ENCODE measurements at regions not wholly inside any gene's neighbourhood (a gene's known extent, or its start where the extent isn't known, plus 50 kb on each side); places are given as distances from the start of the nearest gene placed in this dataset.

DNA sequence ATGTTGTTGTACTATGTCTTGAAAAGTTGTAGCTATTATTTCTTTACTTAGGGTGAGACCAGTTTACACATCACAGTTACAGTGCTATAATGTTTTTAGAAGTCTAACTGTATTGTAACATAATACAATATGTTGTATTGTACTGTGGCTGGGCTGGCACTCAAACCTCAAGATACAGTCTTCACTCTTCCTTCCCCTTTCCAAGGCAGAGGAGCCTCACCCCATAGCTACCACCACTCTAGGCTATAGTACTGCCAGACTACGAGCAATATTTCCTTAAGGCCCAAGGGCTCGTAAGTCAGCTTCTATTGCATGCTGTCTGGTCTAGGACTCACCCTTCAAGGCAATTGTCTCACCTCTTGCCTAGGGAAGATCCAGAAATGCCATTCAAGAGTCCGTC, 597.7 kb downstream of the OTOL1 start:
- TF ChIP-seq, protein P1, sequence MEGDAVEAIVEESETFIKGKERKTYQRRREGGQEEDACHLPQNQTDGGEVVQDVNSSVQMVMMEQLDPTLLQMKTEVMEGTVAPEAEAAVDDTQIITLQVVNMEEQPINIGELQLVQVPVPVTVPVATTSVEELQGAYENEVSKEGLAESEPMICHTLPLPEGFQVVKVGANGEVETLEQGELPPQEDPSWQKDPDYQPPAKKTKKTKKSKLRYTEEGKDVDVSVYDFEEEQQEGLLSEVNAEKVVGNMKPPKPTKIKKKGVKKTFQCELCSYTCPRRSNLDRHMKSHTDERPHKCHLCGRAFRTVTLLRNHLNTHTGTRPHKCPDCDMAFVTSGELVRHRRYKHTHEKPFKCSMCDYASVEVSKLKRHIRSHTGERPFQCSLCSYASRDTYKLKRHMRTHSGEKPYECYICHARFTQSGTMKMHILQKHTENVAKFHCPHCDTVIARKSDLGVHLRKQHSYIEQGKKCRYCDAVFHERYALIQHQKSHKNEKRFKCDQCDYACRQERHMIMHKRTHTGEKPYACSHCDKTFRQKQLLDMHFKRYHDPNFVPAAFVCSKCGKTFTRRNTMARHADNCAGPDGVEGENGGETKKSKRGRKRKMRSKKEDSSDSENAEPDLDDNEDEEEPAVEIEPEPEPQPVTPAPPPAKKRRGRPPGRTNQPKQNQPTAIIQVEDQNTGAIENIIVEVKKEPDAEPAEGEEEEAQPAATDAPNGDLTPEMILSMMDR (IDR thresholded peaks at IDR 0.05), result no peak
- Mint-ChIP-seq H3K36me3 (ENCODE audit: low read depth) (no peaks in the 10 kb centered on the region), H3K4me3 (no peak overlapping the region), H3K4me1 (ENCODE audit: low read depth) (no peaks in the 10 kb centered on the region), H3K27me3 (no peaks in the 10 kb centered on the region), H3K27ac (no peak overlapping the region), H3K9me3 (peaks cover 9% of the 10 kb centered on the region)
- DNase-seq, result no peak
- ChIA-PET POLR2A (no interaction called here), CTCF (interaction anchor here (1.1 kb wide), 1 partner anchor 20 kb away, joined by 3 read pairs; no protein-coding TSS in a partner anchor)
- intact Hi-C loops (cut with micrococcal nuclease), result no loop called here
- no peak for ATAC-seq

DNA sequence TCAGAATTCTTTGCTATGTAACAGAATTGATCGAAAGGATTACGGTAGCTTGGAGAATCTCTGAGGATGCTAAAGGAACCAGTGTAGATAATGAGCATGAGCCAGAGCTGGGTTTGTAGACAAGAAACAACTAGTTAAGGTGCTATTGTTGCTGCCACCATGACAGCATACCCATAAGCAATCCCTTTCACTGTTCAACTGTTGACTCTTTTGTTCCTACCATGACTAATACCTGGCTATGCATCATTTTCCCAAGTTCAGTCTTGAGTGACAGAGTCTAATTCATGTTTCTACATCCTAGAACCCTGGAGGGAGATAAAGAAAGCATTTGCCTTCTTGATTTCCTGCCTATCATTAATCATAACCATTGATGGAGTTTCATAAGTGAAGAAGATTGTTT, 600.3 kb downstream of the OTOL1 start:
- TF ChIP-seq, protein P1 (IDR thresholded peaks at IDR 0.05), result no peak
- H3K27ac Mint-ChIP-seq, result no peak overlapping the region
- ATAC-seq (no peak), DNase-seq (no peak)
- H3K4me1 Mint-ChIP-seq (ENCODE audit: low read depth), result no peaks in the 10 kb centered on the region
- intact Hi-C loops (cut with micrococcal nuclease), result no loop called here
- no peak overlapping the region for H3K4me3 Mint-ChIP-seq
- no peaks in the 10 kb centered on the region for H3K36me3 Mint-ChIP-seq (ENCODE audit: low read depth)
- peaks cover 6% of the 10 kb centered on the region for H3K9me3 Mint-ChIP-seq
- no peaks in the 10 kb centered on the region for H3K27me3 Mint-ChIP-seq
- POLR2A ChIA-PET, result no interaction called here
- CTCF ChIA-PET, result no interaction called here

DNA sequence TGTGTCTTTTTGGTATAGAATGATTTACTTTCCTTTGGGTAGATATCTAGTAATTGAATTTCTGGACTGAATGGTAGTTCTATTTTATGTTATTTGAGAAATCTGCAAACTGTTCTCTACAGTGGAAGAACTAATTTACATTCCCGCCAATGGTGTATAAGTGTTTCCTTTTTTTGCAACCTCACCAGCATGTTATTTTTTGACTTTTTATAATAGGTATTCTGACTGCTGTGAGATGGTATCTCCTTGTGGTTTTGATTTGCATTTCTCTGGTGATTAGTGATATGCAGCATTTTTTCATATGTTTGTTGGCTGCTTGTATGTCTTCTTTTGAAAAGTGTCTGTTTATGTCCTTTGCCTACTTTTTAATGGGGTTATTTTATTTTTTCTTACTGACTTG, 607.2 kb downstream of the OTOL1 start:
- CTCF ChIA-PET, result no interaction called here
- Mint-ChIP-seq H3K4me1 (ENCODE audit: low read depth) (no peaks in the 10 kb centered on the region), H3K27me3 (no peaks in the 10 kb centered on the region), H3K36me3 (ENCODE audit: low read depth) (no peaks in the 10 kb centered on the region), H3K4me3 (no peak overlapping the region), H3K9me3 (peaks cover 3% of the 10 kb centered on the region), H3K27ac (no peak overlapping the region)
- ATAC-seq, result no peak
- POLR2A ChIA-PET, result no interaction called here
- DNase-seq, result no peak
- intact Hi-C loops (cut with micrococcal nuclease), result no loop called here
- TF ChIP-seq, protein P1 (IDR thresholded peaks at IDR 0.05), result no peak

DNA sequence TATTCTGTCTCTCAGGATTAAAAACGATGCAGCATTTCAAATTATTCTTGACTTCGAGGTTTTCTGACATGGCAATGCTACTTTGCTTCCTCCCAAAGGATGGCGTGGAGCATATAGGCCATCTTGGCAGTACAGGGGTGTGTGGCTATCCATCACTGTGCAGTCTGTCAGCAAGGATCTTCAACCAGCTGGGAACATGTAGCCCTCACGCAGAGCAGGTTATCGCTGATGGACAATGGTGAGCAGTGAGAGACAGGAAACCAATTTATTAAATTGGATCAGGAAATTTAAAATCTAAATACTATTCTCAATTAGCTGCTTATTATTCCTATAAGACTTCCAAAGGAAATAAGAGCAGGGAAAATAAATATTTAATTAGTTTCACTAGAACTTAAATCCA, 615.3 kb downstream of the OTOL1 start:
- Mint-ChIP-seq H3K27ac (no peak overlapping the region), H3K4me1 (ENCODE audit: low read depth) (no peaks in the 10 kb centered on the region), H3K36me3 (ENCODE audit: low read depth) (no peaks in the 10 kb centered on the region), H3K4me3 (no peak overlapping the region), H3K27me3 (no peaks in the 10 kb centered on the region), H3K9me3 (no peaks in the 10 kb centered on the region)
- ChIA-PET CTCF (no interaction called here), POLR2A (no interaction called here)
- ATAC-seq (no peak), DNase-seq (no peak)
- TF ChIP-seq, protein P1 (IDR thresholded peaks at IDR 0.05), result no peak
- intact Hi-C loops (cut with micrococcal nuclease), result no loop called here

DNA sequence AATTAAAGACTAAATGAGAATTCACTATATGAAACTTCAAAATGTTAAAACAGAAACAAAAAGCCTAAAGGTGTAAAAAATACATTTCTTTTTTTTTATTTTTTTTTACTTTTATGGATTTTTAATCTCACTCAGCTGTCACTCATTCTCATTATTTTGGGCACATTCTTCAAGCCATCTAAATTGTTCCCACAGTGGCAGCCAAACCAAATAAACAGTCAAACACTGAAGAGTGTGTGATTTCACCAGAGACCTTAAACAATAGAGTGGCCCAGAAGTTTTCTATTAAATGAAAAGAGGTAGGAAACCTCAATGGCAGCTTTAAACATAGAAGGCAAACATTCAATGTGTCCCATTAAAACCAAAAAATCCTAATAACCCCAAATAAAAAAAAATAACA, 616.1 kb downstream of the OTOL1 start:
- H3K4me3 Mint-ChIP-seq, result no peak overlapping the region
- H3K27ac Mint-ChIP-seq, result no peak overlapping the region
- ATAC-seq (no peak), DNase-seq (no peak)
- TF ChIP-seq, protein P1 (IDR thresholded peaks at IDR 0.05), result no peak
- POLR2A ChIA-PET, result no interaction called here
- H3K4me1 Mint-ChIP-seq (ENCODE audit: low read depth), result no peaks in the 10 kb centered on the region
- intact Hi-C loops (cut with micrococcal nuclease), result no loop called here
- CTCF ChIA-PET, result no interaction called here
- no peaks in the 10 kb centered on the region for H3K27me3 Mint-ChIP-seq
- no peaks in the 10 kb centered on the region for H3K36me3 Mint-ChIP-seq (ENCODE audit: low read depth)
- H3K9me3 Mint-ChIP-seq, result peaks cover 1% of the 10 kb centered on the region
